ENCODE measurements at regions not wholly inside any gene's neighbourhood (a gene's known extent, or its start where the extent isn't known, plus 50 kb on each side); places are given as distances from the start of the nearest gene placed in this dataset.

- TF ChIP-seq, protein P1, sequence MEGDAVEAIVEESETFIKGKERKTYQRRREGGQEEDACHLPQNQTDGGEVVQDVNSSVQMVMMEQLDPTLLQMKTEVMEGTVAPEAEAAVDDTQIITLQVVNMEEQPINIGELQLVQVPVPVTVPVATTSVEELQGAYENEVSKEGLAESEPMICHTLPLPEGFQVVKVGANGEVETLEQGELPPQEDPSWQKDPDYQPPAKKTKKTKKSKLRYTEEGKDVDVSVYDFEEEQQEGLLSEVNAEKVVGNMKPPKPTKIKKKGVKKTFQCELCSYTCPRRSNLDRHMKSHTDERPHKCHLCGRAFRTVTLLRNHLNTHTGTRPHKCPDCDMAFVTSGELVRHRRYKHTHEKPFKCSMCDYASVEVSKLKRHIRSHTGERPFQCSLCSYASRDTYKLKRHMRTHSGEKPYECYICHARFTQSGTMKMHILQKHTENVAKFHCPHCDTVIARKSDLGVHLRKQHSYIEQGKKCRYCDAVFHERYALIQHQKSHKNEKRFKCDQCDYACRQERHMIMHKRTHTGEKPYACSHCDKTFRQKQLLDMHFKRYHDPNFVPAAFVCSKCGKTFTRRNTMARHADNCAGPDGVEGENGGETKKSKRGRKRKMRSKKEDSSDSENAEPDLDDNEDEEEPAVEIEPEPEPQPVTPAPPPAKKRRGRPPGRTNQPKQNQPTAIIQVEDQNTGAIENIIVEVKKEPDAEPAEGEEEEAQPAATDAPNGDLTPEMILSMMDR (conservative IDR thresholded peaks at IDR 0.05; ENCODE audit: low read depth, low read length): no peak
Observed at GRCh38 chr9:75461183-75461582, 372.9 kb downstream of the OSTF1 start.

GRCh38 chr9:75462866-75463265 lies 374.6 kb downstream of the OSTF1 start:
- no peak for DNase-seq (ENCODE audit: low read depth)
- TF ChIP-seq, protein P1 (conservative IDR thresholded peaks at IDR 0.05; ENCODE audit: low read depth, low read length): no peak
- H3K4me3 ChIP-seq (ENCODE audit: low read depth, low read length): no peak overlapping the region

More at GRCh38 chr9:75461183-75461582, 372.9 kb downstream of the OSTF1 start:
- DNase-seq (ENCODE audit: low read depth): no peak
- no peak overlapping the region for H3K4me3 ChIP-seq (ENCODE audit: low read depth, low read length)

DNA sequence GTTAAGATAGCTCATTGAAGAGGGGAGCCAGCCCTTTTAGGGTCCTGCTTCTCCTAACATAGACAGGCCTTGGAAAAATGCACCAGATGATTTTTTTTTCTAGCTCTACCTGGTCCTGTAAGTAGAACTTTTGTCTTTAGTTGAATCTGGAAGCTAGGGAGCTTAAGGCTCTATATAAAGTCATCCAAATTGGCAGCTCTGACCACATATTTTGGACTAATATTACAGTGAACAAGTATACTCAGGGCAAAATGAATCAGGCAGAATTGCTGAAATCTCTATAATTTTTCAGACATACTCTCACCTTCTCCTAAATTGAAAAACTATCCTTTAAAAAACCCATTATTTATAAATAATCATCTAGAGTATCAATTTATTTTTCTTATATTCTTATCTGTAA lies 375.6 kb downstream of the OSTF1 start:
- H3K4me3 ChIP-seq (ENCODE audit: low read depth, low read length): no peak overlapping the region
- DNase-seq (ENCODE audit: low read depth): no peak
- TF ChIP-seq, protein P1 (conservative IDR thresholded peaks at IDR 0.05; ENCODE audit: low read depth, low read length): no peak

GRCh38 chr9:75464726-75465125 lies 376.4 kb downstream of the OSTF1 start:
- TF ChIP-seq, protein P1 (conservative IDR thresholded peaks at IDR 0.05; ENCODE audit: low read depth, low read length): no peak
- no peak for DNase-seq (ENCODE audit: low read depth)
- H3K4me3 ChIP-seq (ENCODE audit: low read depth, low read length): no peak overlapping the region

GRCh38 chr9:75467142-75467541 lies 378.8 kb downstream of the OSTF1 start:
- no peak for DNase-seq (ENCODE audit: low read depth)
- no peak overlapping the region for H3K4me3 ChIP-seq (ENCODE audit: low read depth, low read length)
- TF ChIP-seq, protein P1 (conservative IDR thresholded peaks at IDR 0.05; ENCODE audit: low read depth, low read length): no peak

DNA sequence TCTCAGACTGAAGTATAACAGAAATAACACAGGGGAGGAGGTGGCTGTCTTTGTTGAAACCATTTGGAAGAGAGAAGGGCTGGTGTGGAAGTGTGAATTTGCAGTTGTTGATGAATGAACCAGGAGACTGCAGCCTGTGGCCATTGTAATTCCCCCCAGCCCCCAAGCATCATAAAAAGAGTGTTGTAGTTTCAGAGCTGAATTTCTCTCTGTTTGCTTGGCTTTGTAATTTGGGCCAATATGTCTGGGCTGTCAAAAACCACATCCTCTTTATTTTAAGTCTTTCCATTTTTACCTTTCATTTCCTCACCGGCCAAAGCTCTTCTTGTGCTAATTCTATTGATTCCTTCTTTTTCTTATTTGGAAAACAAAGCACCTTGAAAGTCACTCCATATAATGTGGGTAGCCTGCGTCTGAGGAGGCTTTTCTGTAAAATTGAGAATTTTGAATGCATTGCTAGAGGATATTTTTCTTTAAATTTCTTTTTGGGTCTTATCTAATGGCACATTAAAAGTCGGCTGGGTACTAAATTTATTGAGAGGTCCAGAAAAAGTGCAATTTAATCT lies 383.3 kb downstream of the OSTF1 start:
- no peak overlapping the region for H3K4me3 ChIP-seq (ENCODE audit: low read depth, low read length)
- no peak for DNase-seq (ENCODE audit: low read depth)
- TF ChIP-seq, protein P1 (conservative IDR thresholded peaks at IDR 0.05; ENCODE audit: low read depth, low read length): no peak

DNA sequence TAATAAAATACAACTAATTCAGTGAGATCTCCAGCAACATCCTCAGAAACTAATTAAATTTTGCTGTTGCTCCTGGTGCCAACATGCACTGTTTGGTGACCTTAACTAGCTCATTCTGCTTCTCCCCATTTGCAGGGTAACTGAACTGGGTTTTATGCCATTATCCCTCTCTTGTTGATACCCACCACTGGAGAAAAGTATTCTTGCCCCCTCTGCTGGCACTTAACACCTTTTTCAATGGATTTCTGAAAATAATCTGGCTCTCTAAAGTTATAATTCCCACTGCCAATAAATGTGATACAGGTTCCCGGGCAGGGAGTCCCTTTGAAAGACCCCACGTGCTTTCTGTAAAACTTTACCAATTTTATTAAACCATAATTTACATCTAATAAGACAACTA lies 394.3 kb downstream of the OSTF1 start:
- TF ChIP-seq, protein P1 (conservative IDR thresholded peaks at IDR 0.05; ENCODE audit: low read depth, low read length): no peak
- no peak for DNase-seq (ENCODE audit: low read depth)
- no peak overlapping the region for H3K4me3 ChIP-seq (ENCODE audit: low read depth, low read length)
